A673 (cell line): ENCODE measurements at regions not wholly inside any gene's neighbourhood (a gene's known extent, or its start where the extent isn't known, plus 50 kb on each side); places are given as distances from the start of the nearest gene placed in this dataset.

Experiments
- BruUV-seq: library from RNA; stranded (reverse); fragments of 400-500 nt; replicated peaks from 2 replicates; lab custom pipeline; 2021; lab: Mats Ljungman, UMichigan
- CTCF ChIA-PET: fragments of 300-600 bp; sonication (Branson Sonifier 250); formaldehyde crosslinking; loops from one replicate; lab custom pipeline; 2022; ENCODE audit warnings: antibody characterized with exemption; lab: Charles Lee
- POLR2A ChIA-PET: fragments of 300-600 bp; sonication (Branson Sonifier 250); formaldehyde crosslinking; loops from one replicate; lab custom pipeline; 2022; ENCODE audit warnings: antibody characterized with exemption; ENCODE audit not compliant: low non-redundant PET; lab: Charles Lee
- DNase-seq: peaks from one replicate; pipeline ENCODE4 v3.0.0-alpha.2; 2015; ENCODE audit warnings: low spot score
- H3K27ac ChIP-seq: fragments of 200-600 bp; sonication (generic); 2 replicates; pipeline ENCODE4 v1.5.1; 2016; ENCODE audit warnings: mixed run types, low read depth, mild to moderate bottlenecking, mixed read lengths, antibody characterized with exemption, low read length; ENCODE audit not compliant: poor library complexity, severe bottlenecking
- H3K27me3 ChIP-seq: fragments of 200-600 bp; sonication (generic); replicated peaks from 2 replicates; pipeline ENCODE4 v1.6.1; 2017; ENCODE audit warnings: mixed run types, low read depth, mild to moderate bottlenecking, mixed read lengths, antibody characterized with exemption, low read length; ENCODE audit not compliant: insufficient read depth, poor library complexity
- H3K36me3 ChIP-seq: fragments of 200-600 bp; sonication (generic); 2 replicates; pipeline ENCODE4 v1.6.1; 2016; ENCODE audit warnings: mixed run types, mild to moderate bottlenecking, mixed read lengths, antibody characterized with exemption, low read length; ENCODE audit not compliant: insufficient read depth, poor library complexity, severe bottlenecking
- H3K4me1 ChIP-seq: fragments of 200-600 bp; sonication (generic); 2 replicates; pipeline ENCODE4 v1.6.1; 2017; ENCODE audit warnings: mixed run types, mild to moderate bottlenecking, mixed read lengths, antibody characterized with exemption, low read length; ENCODE audit not compliant: insufficient read depth, poor library complexity, severe bottlenecking
- H3K4me3 ChIP-seq: fragments of 200-600 bp; sonication (generic); 2 replicates; pipeline ENCODE4 v1.5.1; 2016; ENCODE audit warnings: low read depth, mixed run types, mild to moderate bottlenecking, mixed read lengths, low read length; ENCODE audit not compliant: poor library complexity, severe bottlenecking
- H3K9me3 ChIP-seq: fragments of 200-600 bp; sonication (generic); 2 replicates; pipeline ENCODE4 v1.6.1; 2016; ENCODE audit warnings: mixed run types, low read depth, mild to moderate bottlenecking, mixed read lengths, antibody characterized with exemption, low read length; ENCODE audit not compliant: poor library complexity, severe bottlenecking
- EZH2 ChIP-seq: fragments of 200-600 bp; sonication (generic); IDR thresholded peaks from 2 replicates; pipeline ENCODE4 v1.6.1; 2017; ENCODE audit warnings: borderline replicate concordance, low read depth, mild to moderate bottlenecking, mixed read lengths, antibody characterized with exemption, low read length; ENCODE audit not compliant: poor library complexity, severe bottlenecking
- intact Hi-C: fragments of 100-400 bp; cut with micrococcal nuclease; formaldehyde crosslinking; loops from one replicate; pipeline ENCODE4 v1.10.0; 2022; ENCODE audit not compliant: unreplicated experiment
- TF ChIP-seq, protein P1 (sequence below): fragments of 300-800, 200-600 bp; sonication (generic); conservative IDR thresholded peaks from 2 replicates; pipeline ENCODE4 v1.5.1; 2017; ENCODE audit warnings: low read depth, mild to moderate bottlenecking, antibody characterized with exemption, low read length, moderate library complexity, mixed read lengths

DNA sequence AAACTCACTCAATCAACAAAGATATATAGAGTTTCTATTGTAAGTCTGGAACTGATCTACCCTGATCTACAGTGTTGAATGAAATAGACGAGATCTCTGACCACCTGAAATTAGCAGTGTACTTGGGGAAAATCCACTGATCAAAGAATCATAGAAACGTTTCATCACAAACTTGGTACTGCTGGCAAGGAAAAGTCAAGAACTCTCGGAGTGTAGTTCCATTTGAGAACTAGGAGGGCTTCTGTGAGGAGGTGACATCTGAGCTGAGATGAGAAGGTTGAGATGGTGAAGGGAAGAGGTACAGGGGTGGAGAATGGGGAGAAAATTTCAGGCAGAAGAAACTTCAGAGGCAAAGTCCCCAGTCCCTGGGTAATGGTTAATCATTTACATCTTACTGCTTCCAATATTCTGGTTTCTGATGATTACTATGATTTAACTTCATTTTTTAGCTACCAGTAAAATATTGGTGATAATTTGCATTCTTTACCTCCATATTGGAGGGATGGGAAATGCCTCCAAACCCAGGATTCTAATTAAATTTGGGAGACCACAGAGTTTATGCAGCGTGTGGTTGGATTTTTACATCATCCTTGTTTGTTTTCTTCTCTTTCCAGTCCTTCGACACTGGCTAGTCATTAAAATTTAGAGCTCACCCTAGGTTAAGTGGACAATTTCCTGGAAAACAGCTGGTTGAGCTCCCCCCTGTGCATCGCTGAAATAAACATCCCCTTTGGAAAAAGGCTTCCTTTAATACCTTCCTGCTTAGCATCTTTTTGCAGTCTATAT, 191.9 kb downstream of the BCAS1 start:
- Histone ChIP-seq H3K27ac (no peak overlapping the region), H3K27me3 (no peaks in the 10 kb centered on the region), H3K36me3 (no peaks in the 10 kb centered on the region), H3K4me1 (peaks cover 6% of the 10 kb centered on the region), H3K4me3 (no peak overlapping the region), H3K9me3 (no peaks in the 10 kb centered on the region)
- no peak for DNase-seq
- intact Hi-C loops: no loop called here
- BruUV-seq: no TSS peak
- POLR2A ChIA-PET: interaction anchor here (0.7 kb wide), 1 partner anchor 85 kb away, joined by 3 read pairs; no protein-coding TSS in a partner anchor
- CTCF ChIA-PET: interaction anchor here (0.6 kb wide), 1 partner anchor 217 kb away, joined by 5 read pairs; no protein-coding TSS in a partner anchor
- TF ChIP-seq, protein P1, sequence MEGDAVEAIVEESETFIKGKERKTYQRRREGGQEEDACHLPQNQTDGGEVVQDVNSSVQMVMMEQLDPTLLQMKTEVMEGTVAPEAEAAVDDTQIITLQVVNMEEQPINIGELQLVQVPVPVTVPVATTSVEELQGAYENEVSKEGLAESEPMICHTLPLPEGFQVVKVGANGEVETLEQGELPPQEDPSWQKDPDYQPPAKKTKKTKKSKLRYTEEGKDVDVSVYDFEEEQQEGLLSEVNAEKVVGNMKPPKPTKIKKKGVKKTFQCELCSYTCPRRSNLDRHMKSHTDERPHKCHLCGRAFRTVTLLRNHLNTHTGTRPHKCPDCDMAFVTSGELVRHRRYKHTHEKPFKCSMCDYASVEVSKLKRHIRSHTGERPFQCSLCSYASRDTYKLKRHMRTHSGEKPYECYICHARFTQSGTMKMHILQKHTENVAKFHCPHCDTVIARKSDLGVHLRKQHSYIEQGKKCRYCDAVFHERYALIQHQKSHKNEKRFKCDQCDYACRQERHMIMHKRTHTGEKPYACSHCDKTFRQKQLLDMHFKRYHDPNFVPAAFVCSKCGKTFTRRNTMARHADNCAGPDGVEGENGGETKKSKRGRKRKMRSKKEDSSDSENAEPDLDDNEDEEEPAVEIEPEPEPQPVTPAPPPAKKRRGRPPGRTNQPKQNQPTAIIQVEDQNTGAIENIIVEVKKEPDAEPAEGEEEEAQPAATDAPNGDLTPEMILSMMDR: no peak
- TF ChIP-seq EZH2: no peak

DNA sequence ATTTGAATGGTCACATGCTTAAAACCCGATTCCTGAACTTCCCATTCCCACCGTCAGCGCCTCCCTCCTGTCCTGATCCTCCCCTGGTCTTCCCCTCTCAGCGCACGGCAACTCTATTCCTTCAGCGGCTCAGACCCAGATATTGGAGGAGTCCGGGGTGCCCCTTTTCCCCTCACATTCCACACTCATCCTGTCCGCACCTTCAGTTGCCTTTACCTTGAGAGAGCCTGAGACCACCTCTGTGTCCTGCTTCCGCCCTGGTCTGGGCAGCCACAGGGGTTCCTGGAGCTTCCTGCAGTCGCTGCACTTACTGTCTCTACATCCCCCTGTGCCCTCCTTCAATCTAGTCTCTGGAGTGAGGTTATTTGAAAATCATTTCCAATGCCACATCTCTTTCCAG, 193.4 kb downstream of the BCAS1 start:
- no TSS peak for BruUV-seq
- H3K4me3 ChIP-seq: no peak overlapping the region

DNA sequence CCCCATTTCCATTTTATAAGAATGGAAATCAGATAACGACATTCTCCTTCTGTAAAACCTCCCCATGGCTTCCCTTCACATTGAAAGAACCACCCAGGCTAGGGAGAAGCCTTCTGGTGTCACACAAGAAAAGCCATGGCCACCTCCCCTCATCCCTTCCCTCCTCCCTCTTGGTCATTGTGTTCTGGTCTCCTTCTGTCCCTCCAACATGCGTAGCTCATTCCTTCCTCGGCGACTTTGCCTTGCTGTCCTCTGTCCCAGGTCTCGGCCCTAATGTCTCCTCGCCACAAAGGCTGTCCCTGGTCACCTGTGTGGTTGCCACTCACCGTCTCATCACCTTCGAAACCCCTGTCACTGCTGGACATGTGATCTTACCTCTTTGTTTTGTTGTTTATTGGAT, 193.9 kb downstream of the BCAS1 start:
- DNase-seq: no peak
- ChIA-PET CTCF (no interaction called here), POLR2A (no interaction called here)
- TF ChIP-seq, protein P1: no peak
- no peak for TF ChIP-seq EZH2
- Histone ChIP-seq H3K4me1 (peaks cover 20% of the 10 kb centered on the region), H3K27me3 (no peaks in the 10 kb centered on the region), H3K27ac (no peak overlapping the region), H3K4me3 (no peak overlapping the region), H3K9me3 (no peaks in the 10 kb centered on the region), H3K36me3 (no peaks in the 10 kb centered on the region)
- intact Hi-C loops: no loop called here
- no TSS peak for BruUV-seq

More for the DNA sequence above, 193.4 kb downstream of the BCAS1 start:
- intact Hi-C loops: no loop called here
- POLR2A ChIA-PET: no interaction called here
- no peaks in the 10 kb centered on the region for H3K9me3 ChIP-seq
- no peaks in the 10 kb centered on the region for H3K27me3 ChIP-seq
- H3K36me3 ChIP-seq: no peaks in the 10 kb centered on the region
- TF ChIP-seq EZH2: no peak
- DNase-seq: no peak
- CTCF ChIA-PET: no interaction called here
- no peak overlapping the region for H3K27ac ChIP-seq
- peaks cover 15% of the 10 kb centered on the region for H3K4me1 ChIP-seq
